ENCODE measurements at regions not wholly inside any gene's neighbourhood (a gene's known extent, or its start where the extent isn't known, plus 50 kb on each side); places are given as distances from the start of the nearest gene placed in this dataset.
"Not testable (repeated sequence)": the region's sequence is repeated elsewhere in the genome, so short reads cannot be mapped to it uniquely, and the experiment has no call there.

GRCh38 chr2:105691947-105692390 is 52.7 kb upstream of the NCK2 start:
- peak; percentile 67 for DNase-seq

- DNase-seq, result no peak
Observed at GRCh38 chr2:105690566-105690965, 54.1 kb upstream of the NCK2 start.

GRCh38 chr2:105689484-105689883 is 55.2 kb upstream of the NCK2 start:
- no peak for DNase-seq

GRCh38 chr2:105688946-105689345 is 55.8 kb upstream of the NCK2 start:
- no peak for DNase-seq

- DNase-seq, result no peak
Observed at GRCh38 chr2:105686588-105686987, 58.1 kb upstream of the NCK2 start.

GRCh38 chr2:105683011-105683492 is 61.7 kb upstream of the NCK2 start:
- DNase-seq, result no peak

- DNase-seq, result no peak
Observed at GRCh38 chr2:105682401-105682800, 62.3 kb upstream of the NCK2 start.

- no peak for DNase-seq
Observed at GRCh38 chr2:105681927-105682326, 62.8 kb upstream of the NCK2 start.

GRCh38 chr2:105680357-105680756 is 64.4 kb upstream of the NCK2 start:
- no peak for DNase-seq

- no peak for DNase-seq
Observed at GRCh38 chr2:105678346-105678745, 66.4 kb upstream of the NCK2 start.

GRCh38 chr2:105677901-105678300 is 66.8 kb upstream of the NCK2 start:
- no peak for DNase-seq

- DNase-seq, result no peak
Observed at GRCh38 chr2:105675841-105676240, 68.9 kb upstream of the NCK2 start.

GRCh38 chr2:105674859-105675541 is 69.7 kb upstream of the NCK2 start:
- no peak for DNase-seq

GRCh38 chr2:105674401-105674800 is 70.3 kb upstream of the NCK2 start:
- DNase-seq, result no peak

GRCh38 chr2:105671156-105671555 is 73.6 kb upstream of the NCK2 start:
- no peak for DNase-seq

- DNase-seq, result no peak
Observed at GRCh38 chr2:105669384-105669891, 75.3 kb upstream of the NCK2 start.

- DNase-seq, result no peak
Observed at GRCh38 chr2:105665480-105665879, 79.2 kb upstream of the NCK2 start.

GRCh38 chr2:105660489-105660888 is 84.2 kb upstream of the NCK2 start:
- no peak for DNase-seq

GRCh38 chr2:105655723-105656606 is 88.7 kb upstream of the NCK2 start:
- not testable (repeated sequence) for DNase-seq

GRCh38 chr2:105655244-105655643 is 89.5 kb upstream of the NCK2 start:
- no peak for DNase-seq

GRCh38 chr2:105654474-105655004 is 90.2 kb upstream of the NCK2 start:
- DNase-seq, result no peak

GRCh38 chr2:105653302-105653701 is 91.4 kb upstream of the NCK2 start:
- no peak for DNase-seq

- DNase-seq, result no peak
Observed at GRCh38 chr2:105652014-105652796, 92.5 kb upstream of the NCK2 start.

Data from kidney glomerular epithelial cell (primary cell).